Sigmoid colon (tissue), 4 donors: ENCODE measurements at regions not wholly inside any gene's neighbourhood (a gene's known extent, or its start where the extent isn't known, plus 50 kb on each side); places are given as distances from the start of the nearest gene placed in this dataset.

Experiments
- CTCF ChIP-seq, 4 experiments: fragments of 450-650 bp in 3 of 4; fragments of 200-600 bp in 1 of 4; IDR thresholded peaks; one replicate each; pipeline ENCODE4 v1.5.1; 2016 to 2019; ENCODE audit warnings: antibody characterized with exemption in 4 of 4, mild to moderate bottlenecking in 3 of 4, moderate library complexity in 2 of 4
- EP300 ChIP-seq, 4 donors: sonication (generic); formaldehyde crosslinking; IDR thresholded peaks; one replicate each; pipeline ENCODE4 v1.6.1; 2017; ENCODE audit warnings: antibody characterized with exemption in 4 of 4
- POLR2A ChIP-seq, 2 donors: fragments of 450-650 bp; IDR thresholded peaks; one replicate each; pipeline ENCODE4 v1.6.1; 2016; ENCODE audit warnings: antibody characterized with exemption in 2 of 2, mild to moderate bottlenecking in 2 of 2, moderate library complexity in 2 of 2
- POLR2AphosphoS5 ChIP-seq, 4 donors: sonication (generic); formaldehyde crosslinking; IDR thresholded peaks; one replicate each; pipeline ENCODE4 v1.6.1; 2017; ENCODE audit warnings: antibody characterized with exemption in 4 of 4

GRCh38 chrX:43479850-43480249 is 176.2 kb upstream of the MAOA start:
- no peak for TF ChIP-seq CTCF (IDR thresholded peaks at IDR 0.05)
- no peak for TF ChIP-seq POLR2A (IDR thresholded peaks at IDR 0.05)
- TF ChIP-seq POLR2AphosphoS5 (IDR thresholded peaks at IDR 0.05), result no peak
- no peak for TF ChIP-seq EP300 (IDR thresholded peaks at IDR 0.05)
